Activated T-cell treated with anti-CD3 and anti-CD28 coated beads for 24 hours (primary cell): ENCODE measurements at regions not wholly inside any gene's neighbourhood (a gene's known extent, or its start where the extent isn't known, plus 50 kb on each side); places are given as distances from the start of the nearest gene placed in this dataset.

ENCODE experiments used
- DNase-seq: peaks from one replicate; pipeline ENCODE4 v3.0.0-alpha.2; 2020; ENCODE audit warnings: low read depth

DNA sequence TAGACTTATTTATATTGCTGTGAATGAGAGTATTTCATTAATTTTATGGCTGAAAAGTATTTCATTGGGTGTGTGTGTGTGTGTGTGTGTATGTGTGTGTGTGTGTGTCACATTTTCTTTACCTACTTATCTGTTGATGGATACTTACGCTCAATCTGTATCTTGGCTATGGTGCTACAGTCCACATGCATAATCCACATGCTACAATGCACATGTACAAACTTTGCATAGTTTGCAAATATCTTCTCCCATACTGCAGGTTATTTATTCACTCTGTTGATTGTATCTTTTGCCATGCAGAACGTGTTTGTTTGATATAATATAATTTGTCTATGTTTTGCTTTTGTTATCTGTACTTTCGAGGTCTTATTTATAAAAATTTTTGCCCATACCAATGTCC is 167.8 kb downstream of the RAB28 start:
- no peak for DNase-seq

DNA sequence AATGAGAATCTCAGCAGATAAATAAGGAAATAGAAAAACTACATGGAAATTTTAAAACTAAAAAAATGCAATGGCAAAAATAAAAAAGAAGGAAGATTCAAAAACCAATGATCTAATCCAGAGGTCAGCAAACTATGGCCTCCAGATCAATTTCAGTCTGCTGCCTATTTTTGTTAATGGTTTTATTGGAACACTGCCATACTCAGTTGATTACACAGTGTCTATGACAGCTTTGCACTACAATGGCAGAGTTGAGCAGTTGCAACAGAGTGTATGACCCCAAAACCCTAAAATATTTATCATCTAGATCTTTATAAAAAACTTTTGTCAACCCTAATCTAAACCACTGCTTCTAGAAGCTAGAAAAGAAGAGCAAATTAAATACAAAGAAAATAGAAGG is 170.3 kb downstream of the RAB28 start:
- DNase-seq: no peak

DNA sequence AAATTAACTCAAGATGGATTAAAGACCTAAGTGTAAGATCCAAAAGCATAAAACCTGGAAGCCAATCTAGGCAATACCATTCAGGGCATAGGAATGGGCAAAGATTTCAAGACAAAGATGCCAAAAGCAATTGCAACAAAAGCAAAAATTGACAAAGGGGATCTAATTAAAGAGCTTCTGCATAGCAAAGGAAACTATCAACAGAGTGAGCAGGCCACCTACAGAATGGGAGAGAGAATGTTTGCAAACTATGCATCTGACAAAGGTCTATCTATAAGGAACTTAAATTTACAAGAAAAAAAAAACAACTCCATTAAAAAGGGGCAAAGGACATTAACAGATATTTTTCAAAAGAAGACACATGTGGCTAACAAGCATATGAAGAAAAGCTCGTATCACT is 171.9 kb downstream of the RAB28 start:
- no peak for DNase-seq

DNA sequence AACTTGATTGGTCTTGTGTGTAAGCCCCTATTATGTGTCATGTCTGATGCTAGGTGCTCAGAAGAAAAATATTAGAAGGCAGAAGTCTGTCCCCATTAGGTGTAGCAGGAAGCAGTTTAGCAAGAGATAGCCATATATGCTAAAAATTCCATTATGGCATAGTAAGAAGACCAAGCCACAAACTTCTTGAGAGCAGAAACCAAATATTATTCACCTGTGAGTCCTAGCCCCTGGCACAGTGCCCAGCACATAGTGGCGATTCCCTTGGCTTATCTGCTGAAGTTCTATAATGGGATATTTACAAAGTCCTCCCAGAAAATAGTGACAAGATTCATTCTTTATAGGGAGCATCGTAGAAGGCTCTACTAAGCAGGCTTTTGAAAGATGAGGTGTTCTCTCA is 174.4 kb downstream of the RAB28 start:
- no peak for DNase-seq

DNA sequence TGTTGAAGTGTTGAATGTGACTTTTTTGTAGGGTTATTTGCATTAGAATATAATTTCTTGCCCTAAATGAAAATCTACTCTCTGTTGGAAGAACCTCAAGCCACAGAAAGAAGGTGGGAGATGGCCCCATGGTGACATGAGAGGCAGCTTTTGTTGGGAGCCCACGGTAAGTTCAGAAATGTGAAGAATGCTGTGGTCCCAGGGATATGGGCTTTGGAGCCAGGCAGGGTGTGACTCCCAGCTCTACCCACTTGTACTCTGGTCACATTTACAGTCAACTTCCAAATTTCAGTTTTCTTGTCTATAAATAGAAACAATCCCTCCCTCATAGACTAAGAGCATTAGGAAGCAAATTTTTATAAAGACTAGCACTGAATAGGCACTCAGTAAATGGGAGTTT is 177.8 kb downstream of the RAB28 start:
- no peak for DNase-seq

DNA sequence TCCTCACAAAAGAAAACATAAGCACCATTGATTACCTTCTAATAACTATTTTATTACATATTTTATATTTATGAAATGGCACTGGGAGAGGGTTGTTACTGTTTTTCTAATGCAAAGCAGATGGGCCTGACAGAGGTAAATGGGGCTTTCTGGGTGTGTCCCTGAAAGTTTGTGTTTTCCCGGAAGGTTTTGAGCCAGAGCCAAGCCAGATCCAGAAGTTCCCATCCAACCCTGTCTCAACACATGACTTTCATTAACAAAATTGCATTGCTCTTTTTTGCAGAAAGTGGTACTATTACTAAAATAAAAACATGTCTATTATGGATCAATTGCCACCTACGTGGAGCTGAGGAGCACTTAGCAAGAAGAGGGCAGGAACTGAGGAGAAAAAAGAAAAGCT is 181.3 kb downstream of the RAB28 start:
- DNase-seq: no peak

DNA sequence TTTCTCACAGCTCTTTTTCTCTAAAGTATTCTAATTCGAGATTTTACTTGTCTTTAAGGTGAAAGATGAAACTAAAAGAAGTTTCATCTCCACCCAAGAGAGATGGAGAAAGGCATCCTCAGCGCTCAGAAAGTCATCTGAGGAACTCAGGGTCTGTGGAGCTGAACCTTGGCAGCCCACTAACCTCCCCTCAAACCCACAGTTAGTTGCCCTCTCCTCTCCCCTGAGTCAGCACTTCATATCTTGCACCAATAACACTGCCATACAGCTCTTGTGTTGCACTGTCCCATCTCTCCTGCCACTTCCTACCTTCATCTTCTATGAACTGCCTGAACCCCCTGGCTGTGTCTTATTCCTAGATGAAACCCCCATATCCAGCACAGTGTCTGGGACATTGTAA is 184.8 kb downstream of the RAB28 start:
- DNase-seq: no peak

DNA sequence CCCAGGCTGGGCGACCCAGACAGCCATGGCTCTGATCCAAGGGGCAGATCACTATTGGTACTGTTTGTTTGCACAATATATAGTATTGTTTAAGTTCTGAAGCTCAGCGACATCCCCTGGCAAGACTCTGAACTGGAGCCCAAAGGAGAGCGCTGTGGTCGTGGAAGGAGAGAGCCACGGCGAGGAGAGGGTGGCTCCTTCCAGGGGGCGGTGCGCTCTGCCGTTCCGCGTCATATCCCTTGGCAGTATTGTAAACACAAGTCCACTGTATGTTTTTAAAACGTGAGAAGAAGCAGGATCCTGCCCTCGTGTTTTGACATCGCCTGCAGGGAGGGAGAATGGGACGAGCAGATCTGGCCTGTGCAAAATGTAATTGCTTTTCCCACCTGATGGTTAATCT is 185.5 kb downstream of the RAB28 start:
- no peak for DNase-seq

DNA sequence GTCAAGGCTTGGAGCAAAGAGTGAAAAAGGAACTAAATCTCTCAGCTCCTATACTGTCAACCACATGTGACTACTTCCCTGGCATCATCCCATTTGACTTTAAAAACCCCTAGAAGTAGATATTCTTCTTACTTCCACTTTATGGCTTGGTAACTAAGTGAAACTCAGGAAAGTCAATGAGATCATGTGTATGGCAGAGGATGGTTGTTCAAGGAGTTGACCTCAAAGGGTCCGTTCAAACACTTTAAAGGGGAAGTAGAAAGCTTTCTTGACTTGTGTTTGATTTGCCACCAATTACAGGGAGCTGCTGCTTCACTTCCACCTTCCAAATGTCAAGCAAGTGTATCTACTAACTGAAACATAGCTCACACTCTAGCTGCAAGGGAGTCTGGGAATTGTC is 187.2 kb downstream of the RAB28 start:
- DNase-seq: no peak

DNA sequence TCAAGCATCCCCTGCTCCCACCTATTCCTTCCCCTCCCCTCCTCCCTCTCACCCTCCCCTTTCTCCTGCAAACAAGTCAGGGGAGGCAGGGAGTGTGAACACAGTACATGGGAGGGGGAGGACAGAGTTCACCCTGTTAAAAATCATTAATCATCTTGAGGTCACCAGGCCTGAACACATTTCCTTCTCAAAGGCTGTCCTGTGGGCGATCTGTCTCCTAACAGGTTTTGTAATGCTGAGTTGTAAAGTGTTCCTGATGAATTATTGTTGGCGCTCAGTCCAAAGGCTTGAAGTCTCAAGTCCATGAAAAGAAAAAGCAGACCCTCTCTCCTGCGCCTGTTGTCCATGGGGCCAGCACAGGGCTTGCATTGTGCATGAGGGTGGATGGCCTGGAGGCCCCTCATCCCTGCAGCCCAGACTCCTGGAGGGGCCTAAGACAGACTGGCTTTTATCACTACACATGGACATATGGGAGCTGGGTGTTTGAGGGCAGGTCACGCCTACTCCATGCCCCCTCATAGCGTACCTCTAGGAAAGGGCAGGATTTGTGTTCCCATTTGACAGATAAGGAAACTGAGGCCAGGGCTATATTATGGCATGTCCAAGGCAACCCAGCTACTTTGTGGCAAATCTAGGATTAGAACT is 189.1 kb downstream of the RAB28 start:
- no peak for DNase-seq

DNA sequence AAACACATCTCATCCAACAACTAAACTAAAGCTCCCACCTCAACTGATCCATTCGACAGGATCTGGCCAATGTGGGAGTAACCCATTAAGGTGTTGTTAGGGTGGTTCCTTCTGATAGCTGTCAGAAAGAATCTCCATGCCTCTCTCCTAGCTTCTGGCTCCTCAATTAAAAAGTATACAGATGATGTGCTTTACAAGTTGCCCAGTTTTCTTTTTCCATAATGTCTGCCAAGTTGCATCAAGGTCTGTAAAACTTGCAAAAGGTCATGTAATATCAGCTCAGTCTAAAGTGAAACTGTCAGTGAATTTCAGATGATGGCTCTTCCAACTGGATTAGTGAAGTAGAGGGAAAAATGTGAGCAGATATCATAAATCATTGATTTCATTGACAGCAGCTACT is 191.8 kb downstream of the RAB28 start:
- DNase-seq: no peak

DNA sequence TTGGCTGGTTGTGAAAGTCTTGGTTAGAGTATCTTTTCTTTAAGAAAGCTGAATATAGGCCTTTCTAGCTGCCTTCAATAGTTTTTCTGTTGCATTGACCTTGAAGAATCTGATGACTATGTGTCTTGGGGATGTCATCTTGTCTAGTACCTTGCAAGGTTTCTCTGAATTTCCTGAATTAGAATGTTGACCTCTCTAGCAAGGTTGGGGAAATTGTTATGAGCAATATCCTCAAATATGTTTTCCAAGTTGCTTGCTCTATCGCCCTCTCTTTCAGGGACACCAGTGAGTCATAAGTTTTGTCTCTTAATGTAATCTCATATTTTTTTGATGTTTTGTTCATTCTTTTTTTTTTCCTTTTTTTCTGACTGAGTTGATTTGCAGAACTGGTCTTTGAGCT is 194.7 kb downstream of the RAB28 start:
- DNase-seq: no peak

DNA sequence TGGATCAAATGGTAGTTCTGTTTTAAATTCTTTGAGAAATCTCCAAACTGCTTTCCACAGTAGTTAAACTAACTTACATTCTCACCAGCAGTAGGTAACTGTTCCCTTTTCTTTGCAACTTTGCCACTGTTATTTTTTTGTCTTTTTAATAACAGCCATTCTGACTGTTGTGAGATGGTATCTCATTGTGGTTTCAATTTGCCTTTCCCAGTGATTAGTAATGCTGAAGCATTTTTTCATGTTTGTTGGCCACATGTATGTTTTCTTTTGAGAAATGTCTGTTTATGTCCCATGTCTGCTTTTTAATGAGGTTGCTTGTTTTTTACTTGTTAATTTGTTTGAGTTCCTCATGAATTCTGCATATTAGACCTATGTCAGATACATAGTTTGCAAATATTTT is 198.8 kb downstream of the RAB28 start:
- DNase-seq: no peak

DNA sequence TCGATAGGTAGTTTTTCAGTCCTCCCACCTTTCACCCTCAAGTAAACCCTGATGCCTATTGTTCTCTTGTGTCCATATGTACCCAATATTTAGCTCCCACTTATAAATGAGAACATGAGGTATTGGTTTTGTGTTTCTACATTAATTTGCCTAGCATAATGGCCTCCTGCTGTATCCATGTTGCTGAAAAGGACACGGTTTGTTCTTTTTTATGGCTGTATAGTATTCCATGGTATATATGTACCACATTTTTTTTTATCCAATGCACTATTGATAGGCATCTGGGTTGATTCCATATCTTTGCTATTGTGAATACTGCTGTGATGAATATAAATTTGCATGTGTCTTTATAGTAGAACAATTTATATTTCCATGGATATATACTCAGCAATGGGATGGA is 199.2 kb downstream of the RAB28 start:
- DNase-seq: no peak

DNA sequence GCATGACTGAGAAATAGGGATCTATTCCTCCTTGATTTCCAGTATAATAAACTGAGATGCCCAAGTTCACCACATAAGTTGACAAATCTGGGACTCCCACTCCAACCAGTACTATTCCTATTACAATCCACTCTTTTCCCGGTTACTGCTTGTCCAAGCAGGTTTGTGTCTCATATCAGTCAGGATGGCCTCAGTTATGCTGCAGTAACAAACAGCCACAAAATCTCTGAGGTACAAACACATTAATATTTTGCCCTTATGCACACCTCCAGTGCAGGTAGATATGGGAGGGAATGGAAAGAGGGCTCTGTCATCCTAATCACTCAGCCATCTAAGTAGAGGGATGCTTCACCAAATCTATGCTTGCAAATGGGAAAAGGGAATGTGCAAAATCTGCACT is 207.8 kb downstream of the RAB28 start:
- no peak for DNase-seq

DNA sequence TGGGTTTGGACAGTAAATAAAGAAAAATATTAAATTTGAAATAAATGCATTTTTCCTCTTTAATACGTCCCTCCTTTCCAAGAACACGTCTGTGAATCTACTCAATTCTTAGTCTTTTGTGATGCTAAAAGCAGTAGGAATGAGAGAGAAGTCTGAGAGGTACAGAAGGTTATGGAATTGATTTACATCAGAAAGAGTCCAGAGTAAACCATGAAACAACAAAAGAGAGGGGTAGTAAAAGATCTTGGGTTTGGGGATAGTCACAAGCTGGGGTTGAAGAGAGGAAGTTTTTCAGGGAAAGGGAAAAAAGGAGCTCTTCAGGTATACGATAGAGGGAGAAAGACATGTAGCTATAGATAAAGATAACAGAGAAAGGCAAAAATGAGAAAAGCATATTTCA is 215.4 kb downstream of the RAB28 start:
- DNase-seq: no peak

DNA sequence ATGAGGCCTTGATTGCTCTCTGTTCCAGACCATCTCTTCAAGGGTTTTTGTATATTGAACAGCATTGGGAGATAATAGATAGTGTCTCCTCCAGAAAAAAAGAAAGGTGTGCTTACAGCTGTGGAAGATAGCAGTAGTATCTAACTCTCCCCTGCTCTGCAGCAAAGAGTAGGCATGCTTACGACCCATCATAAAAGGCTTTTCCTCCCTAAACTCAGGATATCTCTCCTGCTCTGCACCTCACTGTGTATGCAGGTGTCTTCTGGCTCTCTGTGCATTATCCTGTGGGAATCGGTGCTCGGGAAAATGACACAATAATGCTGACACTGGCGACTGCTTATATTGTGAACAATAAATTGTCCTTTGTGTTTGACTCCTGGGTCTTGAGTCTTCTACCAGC is 216.0 kb downstream of the RAB28 start:
- no peak for DNase-seq

DNA sequence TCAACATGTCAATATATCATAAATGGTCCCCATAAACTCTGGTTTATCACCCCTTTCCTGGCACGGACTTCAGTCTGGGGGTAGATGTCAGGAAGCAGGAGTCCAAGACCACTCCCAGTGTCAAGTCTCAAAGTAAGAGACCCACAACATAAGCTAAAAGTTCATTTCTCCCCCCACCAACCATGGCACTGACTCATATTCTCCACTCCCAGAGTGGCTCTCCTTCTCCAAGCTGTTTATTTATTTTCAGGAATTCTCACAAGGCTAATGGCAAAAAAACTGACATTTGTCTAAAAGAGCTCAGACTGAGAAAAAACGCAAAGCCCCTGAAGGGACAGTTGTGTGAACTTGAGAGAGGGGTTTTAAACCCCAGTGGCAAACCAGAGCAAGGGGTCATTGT is 217.0 kb downstream of the RAB28 start:
- no peak for DNase-seq

DNA sequence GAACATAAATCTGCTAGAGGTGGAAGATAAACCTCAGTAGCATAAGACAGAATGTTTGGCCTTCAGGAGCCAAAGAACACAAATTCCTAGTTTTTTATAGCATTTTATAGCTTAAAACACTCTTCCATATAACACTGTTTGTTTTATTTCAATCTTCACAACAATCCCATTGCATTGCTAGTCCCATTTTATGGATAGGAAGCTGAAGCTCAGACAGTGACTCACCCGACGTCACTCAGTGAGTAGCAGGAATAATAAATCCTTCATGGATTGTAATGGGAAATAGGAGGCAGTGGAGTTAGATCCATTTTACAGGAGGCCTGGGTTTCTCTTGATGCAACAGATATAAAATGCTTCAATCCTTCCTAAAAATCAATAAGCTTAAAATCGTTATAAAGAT is 217.5 kb downstream of the RAB28 start:
- no peak for DNase-seq

DNA sequence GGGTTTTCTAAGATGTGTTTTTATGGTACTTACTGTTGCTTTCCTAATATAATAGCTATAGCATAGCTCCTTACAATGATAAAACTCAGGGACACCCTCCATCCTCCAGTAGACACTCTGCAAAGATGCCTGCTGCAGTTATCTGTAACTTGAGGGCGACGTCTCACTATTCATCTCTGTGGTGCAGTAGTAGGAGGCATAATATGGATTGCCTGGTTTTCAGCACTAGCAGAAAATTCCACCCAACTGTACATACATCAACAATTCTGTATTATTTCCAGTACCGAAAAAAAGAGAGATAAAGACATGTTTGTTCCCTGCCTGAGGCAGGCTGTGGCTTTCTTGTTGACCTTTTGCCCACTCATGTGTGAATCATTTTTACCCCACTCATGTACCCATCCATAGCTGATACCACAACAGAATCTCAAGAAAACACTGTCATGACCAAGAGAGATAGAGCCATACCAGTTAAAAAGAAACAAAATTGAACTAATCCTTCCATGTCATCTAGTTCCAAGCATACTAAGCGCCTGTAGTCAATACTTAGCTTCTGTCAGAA is 220.1 kb downstream of the RAB28 start:
- DNase-seq: no peak

DNA sequence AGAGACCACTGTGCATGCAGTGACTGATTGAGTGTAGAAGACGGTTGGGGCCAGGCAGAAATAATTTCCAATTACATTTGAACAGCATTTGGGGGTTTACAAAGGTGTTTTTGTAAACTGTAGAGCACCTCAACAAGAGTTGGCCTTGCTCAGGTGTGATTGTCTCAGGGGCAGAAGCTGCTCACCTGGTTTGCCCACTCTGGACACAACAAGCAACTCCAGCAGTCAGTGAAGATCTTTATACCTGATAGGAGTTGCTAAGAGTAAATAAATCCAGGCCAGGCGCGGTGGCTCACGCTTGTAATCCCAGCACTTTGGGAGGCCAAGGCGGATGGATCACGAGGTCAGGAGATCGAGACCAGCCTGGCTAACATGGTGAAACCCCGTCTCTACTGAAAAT is 221.3 kb downstream of the RAB28 start:
- no peak for DNase-seq

DNA sequence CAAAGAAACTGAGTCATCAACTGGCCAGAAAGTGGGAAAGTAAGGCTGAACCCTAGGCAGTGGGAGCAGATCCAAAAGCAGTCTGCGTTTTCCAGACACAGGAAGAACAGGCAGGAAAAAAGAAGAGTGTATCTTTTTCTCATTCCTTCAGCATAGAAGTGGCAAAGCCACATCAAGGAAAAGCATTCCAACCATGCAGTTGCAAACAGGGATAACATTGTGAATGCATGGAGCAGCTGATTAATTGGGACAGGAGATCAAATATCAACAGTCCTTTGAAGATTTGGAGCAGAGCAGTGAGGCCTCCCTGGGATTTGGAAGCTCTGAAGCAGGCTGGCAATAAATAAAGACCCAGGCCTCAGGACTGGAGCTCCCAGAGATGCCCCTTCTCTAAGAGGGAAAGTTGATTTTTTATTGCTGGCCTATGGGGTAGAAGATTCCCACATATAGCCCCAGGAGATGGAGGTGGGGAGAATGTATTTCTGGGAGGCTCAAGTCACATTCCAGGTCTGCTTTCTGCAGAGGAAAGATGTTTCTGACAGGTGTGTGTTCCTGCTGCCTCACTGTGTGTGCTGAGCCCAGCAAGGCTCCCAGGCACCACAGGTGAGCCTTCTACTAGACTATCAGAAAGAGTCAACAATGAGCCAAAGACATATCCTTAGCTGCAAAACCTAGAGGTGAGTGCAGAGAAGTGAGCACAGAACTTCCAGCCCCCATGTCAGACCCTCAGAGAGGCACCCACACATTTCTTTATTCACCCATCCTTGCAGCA is 222.5 kb downstream of the RAB28 start:
- no peak for DNase-seq

DNA sequence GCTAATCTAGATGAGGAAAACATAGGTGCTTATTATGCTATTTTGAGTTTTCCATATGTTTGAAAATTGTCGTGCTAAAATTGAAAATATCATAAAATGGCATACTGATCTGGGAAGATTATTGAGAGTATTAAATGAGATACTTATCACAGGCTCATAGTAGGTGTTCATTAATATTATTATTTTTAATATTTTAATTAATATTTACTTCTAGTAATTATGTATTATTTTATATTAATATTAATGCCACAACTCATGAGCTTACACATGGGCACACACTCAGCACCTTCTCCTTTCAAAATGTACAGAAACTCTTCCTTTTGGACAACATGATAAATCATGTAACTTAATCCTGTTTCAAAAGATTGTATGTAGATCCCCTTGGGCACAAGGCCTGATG is 223.6 kb downstream of the RAB28 start:
- DNase-seq: no peak

DNA sequence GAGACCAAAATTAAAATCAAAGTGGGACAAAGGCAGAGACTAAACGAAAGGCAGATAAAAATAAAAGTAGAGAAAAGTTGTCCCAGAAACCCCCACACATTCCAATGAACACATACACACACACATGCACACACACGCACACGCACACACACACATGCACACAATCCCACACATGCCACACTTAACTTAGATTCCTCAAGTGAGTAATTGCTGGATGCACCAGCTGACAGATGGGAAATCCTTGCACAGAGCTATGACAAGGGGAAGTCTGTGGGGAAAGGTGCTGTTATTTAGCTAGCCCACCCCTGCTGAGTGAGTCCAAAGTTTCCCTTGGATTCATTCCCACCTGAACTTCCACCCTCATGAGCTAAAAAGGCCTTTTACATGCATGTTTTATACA is 233.9 kb downstream of the RAB28 start:
- no peak for DNase-seq
